ENCODE measurements at regions not wholly inside any gene's neighbourhood (a gene's known extent, or its start where the extent isn't known, plus 50 kb on each side); places are given as distances from the start of the nearest gene placed in this dataset.

DNA sequence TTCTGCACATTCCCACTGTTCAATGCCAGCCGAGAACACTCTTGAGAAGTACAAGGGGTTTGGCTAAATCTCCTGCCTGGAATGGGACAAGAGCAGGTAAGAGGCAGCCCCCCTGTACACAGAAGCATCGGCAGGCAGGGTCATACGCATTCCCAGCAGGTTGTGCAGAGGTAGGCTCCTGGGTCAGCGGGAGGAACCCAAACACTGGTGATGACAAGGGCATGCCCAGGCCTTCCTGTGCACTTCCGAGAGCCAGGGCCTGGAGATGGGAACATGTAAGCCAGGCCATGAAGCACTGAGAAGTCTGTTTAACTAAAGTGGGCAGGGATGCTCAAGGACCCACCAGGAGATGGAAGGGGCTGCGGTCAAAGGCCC lies 130.3 kb upstream of the CHST15 start:
- no peaks in the 10 kb centered on the region for H3K9me3 ChIP-seq (ENCODE audit: control insufficient read depth, low read length)
- H3K4me3 ChIP-seq (ENCODE audit: low read length): no peak overlapping the region
- peaks cover 2% of the 10 kb centered on the region for H3K4me1 ChIP-seq (ENCODE audit: control insufficient read depth, insufficient read depth, low read length)
- WGBS: 89% methylated on average over 6 of the region's 6 CpGs
- H3K27me3 ChIP-seq (ENCODE audit: control insufficient read depth, insufficient read depth): no peaks in the 10 kb centered on the region
- intact Hi-C loops (cut with DNase I): no loop called here
- no peak for ATAC-seq
- H3K27ac ChIP-seq (ENCODE audit: low read length): no peak overlapping the region
- no peak for DNase-seq

DNA sequence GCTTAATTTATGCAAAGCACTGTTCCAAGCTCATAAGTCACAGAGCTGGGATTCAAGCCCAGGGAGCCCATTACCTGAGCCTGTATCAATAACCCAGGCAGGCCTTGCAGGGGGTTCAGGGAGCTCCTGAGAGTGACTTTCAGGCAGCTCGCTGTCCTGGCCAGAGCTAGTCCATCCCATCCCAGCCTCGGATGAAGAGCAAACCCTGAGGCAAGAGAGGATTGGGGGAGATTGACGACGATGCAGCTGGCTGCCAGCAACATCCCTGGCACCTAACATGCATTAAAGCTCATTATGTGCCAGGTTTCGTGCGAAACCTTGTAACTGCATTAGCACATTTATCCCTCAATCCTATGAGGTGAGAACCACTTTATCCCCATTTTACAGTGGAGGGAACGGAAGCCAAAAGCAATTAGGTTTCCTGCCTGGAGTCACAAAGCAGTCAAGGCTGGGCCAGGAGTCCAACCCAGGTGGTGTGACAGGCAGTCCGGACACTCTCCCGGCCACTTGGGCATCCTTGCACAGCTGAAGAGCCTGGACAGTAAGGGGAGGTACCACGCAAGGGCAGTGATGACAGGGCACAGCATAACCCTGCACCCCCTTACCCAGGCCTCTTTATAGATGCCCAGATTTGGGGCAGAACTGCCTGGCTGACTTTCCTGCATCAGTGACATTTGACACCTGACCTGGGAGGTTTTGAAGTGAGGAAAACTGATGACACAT lies 129.8 kb upstream of the CHST15 start:
- intact Hi-C loops (cut with DNase I): no loop called here
- H3K27me3 ChIP-seq (ENCODE audit: control insufficient read depth, insufficient read depth): no peaks in the 10 kb centered on the region
- no peak overlapping the region for H3K4me3 ChIP-seq (ENCODE audit: low read length)
- ATAC-seq (no peak), DNase-seq (no peak)
- 81% methylated on average over 10 of the region's 10 CpGs for WGBS
- H3K9me3 ChIP-seq (ENCODE audit: control insufficient read depth, low read length): no peaks in the 10 kb centered on the region
- H3K27ac ChIP-seq (ENCODE audit: low read length): no peak overlapping the region
- H3K4me1 ChIP-seq (ENCODE audit: control insufficient read depth, insufficient read depth, low read length): peaks cover 2% of the 10 kb centered on the region

DNA sequence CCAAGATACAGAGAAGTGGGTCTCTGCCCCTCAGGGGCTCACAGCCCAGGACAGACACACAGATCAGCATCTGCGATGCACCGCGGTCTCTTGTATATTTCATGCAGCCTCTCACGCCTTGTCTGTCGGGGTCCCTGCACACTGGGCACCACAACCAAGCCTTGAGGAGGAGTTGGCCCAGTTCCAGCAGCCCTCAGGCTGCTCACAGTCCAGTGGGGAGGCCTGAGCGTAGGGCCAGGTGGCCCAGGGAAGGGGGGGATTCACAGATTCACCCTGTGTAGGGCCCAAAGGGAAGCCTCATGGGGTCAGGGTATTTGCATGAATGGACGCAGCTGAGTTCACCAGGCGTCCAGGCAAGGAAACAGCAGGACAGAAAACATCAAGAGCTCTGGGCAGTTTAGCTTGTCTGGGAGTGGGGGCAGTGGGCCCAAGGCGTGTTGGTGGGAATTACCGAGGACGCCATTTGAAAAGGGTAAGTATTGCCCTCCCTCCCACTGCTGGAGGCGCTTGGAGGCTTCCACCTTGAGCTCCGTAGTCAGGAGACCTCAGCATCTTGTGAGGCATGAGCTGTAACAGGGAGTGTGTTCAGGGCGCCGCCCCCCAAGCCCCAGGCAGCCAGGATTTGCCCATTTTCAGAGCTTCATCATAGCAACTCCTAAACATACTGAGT lies 129.1 kb upstream of the CHST15 start:
- no peaks in the 10 kb centered on the region for H3K27me3 ChIP-seq (ENCODE audit: control insufficient read depth, insufficient read depth)
- no peak overlapping the region for H3K27ac ChIP-seq (ENCODE audit: low read length)
- peaks cover 2% of the 10 kb centered on the region for H3K4me1 ChIP-seq (ENCODE audit: control insufficient read depth, insufficient read depth, low read length)
- intact Hi-C loops (cut with DNase I): no loop called here
- peak in 1 of 2 donors; percentile 9 for ATAC-seq
- no peak for DNase-seq
- H3K9me3 ChIP-seq (ENCODE audit: control insufficient read depth, low read length): no peaks in the 10 kb centered on the region
- no peak overlapping the region for H3K4me3 ChIP-seq (ENCODE audit: low read length)
- WGBS: 71% methylated on average over 15 of the region's 15 CpGs

GRCh38 chr10:124221356-124222317 lies 128.2 kb upstream of the CHST15 start:
- no peaks in the 10 kb centered on the region for H3K27me3 ChIP-seq (ENCODE audit: control insufficient read depth, insufficient read depth)
- H3K4me3 ChIP-seq (ENCODE audit: low read length): no peak overlapping the region
- no peak overlapping the region for H3K27ac ChIP-seq (ENCODE audit: low read length)
- no peak for DNase-seq
- H3K4me1 ChIP-seq (ENCODE audit: control insufficient read depth, insufficient read depth, low read length): peaks cover 2% of the 10 kb centered on the region
- intact Hi-C loops (cut with DNase I): no loop called here
- peak; percentile 72 to 83 for ATAC-seq
- 29% methylated on average over 22 of the region's 22 CpGs for WGBS
- no peaks in the 10 kb centered on the region for H3K9me3 ChIP-seq (ENCODE audit: control insufficient read depth, low read length)

DNA sequence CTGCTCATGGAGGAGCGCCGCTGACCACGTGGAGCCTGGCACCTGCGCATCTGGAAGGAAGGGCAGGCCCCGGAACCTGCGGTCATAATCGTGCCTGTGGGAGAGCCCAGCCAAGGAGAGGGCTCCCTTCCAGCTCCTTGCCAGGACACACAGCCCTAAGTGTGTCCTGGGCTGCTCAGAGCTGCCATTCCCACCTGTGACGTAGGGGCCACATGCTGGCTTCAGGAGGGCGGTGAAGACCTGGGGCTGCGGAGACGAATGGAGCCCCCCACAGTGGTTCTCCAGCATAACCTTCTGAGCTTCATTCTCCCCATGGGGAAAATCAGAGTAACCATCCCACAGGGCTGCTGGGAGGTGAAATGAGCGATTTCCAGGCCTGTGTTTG lies 127.6 kb upstream of the CHST15 start:
- Histone ChIP-seq H3K4me1 (ENCODE audit: control insufficient read depth, insufficient read depth, low read length) (peaks cover 2% of the 10 kb centered on the region), H3K9me3 (ENCODE audit: control insufficient read depth, low read length) (no peaks in the 10 kb centered on the region), H3K27me3 (ENCODE audit: control insufficient read depth, insufficient read depth) (no peaks in the 10 kb centered on the region), H3K27ac (ENCODE audit: low read length) (no peak overlapping the region), H3K4me3 (ENCODE audit: low read length) (no peak overlapping the region)
- WGBS: 67% methylated on average over 12 of the region's 12 CpGs
- DNase-seq: no peak
- intact Hi-C loops (cut with DNase I): no loop called here
- peak; percentile 38 to 66 for ATAC-seq

DNA sequence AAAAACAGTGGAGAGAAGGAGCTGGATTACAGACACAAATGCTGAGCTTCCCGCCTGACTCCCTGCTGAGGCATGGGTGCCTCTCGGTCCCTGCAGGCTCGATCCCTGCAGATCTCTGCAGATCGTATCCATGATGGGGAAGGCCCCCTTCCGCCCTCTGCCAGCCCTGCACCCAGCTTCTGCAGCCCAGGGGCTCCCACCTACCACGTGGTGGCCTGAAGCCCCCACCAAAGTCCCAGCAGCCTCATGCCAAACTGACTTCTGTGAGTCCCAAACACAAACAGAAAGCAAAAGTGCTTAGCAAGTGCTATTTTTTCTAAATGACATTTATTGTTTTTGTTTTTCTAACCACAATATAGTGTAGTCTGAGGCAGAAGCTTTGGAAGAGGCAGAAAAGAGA lies 127.1 kb upstream of the CHST15 start:
- Histone ChIP-seq H3K4me1 (ENCODE audit: control insufficient read depth, insufficient read depth, low read length) (peaks cover 2% of the 10 kb centered on the region), H3K9me3 (ENCODE audit: control insufficient read depth, low read length) (no peaks in the 10 kb centered on the region), H3K27ac (ENCODE audit: low read length) (no peak overlapping the region), H3K27me3 (ENCODE audit: control insufficient read depth, insufficient read depth) (no peaks in the 10 kb centered on the region), H3K4me3 (ENCODE audit: low read length) (no peak overlapping the region)
- intact Hi-C loops (cut with DNase I): no loop called here
- whole genome bisulfite sequencing: 53% methylated on average over 6 of the region's 6 CpGs
- ATAC-seq (no peak), DNase-seq (no peak)

DNA sequence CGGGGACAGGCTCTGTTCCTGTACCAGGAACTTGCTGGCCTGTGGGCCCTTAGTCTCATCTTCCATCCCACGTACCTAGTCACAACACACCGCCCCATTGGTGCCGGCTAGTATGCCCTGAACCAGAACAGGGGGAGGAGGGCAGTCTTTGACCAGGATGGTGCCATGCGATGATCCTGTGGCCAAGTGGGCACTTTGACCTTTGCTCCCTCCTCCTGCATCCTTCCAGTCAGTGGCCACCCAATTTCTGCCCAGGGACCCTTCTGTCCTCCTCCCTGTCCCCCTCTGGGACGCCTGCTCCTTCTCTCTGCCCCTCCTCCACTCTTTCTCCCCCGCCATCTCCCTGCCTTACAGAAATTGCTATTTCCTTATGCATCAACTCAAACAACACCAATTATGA lies 126.3 kb upstream of the CHST15 start:
- no peak for ATAC-seq
- intact Hi-C loops (cut with DNase I): no loop called here

DNA sequence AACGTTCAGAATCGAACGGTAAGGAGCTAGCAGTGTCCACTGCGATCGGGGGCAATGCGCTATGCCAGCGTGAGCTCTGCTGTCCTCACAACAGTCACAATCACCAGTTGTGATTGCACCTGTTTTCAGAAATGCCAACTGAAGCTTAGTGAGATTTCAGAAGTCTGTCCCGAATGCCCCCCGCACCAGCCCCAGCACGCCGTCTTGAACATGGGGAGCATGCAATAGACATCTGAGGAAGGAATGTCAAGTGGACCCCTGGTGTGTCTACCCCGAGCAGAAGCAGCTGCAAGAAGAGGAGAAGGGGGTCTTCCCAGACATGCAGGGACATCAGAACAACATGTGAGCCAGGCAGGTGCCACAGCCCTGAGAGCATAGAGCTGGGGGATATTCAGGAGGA lies 125.7 kb upstream of the CHST15 start:
- intact Hi-C loops (cut with DNase I): no loop called here
- no peak for ATAC-seq
- no peak overlapping the region for H3K27ac ChIP-seq (ENCODE audit: low read length)
- DNase-seq: no peak
- H3K9me3 ChIP-seq (ENCODE audit: control insufficient read depth, low read length): no peaks in the 10 kb centered on the region
- H3K27me3 ChIP-seq (ENCODE audit: control insufficient read depth, insufficient read depth): no peaks in the 10 kb centered on the region
- no peak overlapping the region for H3K4me3 ChIP-seq (ENCODE audit: low read length)
- WGBS: 87% methylated on average over 12 of the region's 12 CpGs
- H3K4me1 ChIP-seq (ENCODE audit: control insufficient read depth, insufficient read depth, low read length): peaks cover 2% of the 10 kb centered on the region

More for the DNA sequence above, 126.3 kb upstream of the CHST15 start:
- Histone ChIP-seq H3K9me3 (ENCODE audit: control insufficient read depth, low read length) (no peaks in the 10 kb centered on the region), H3K27me3 (ENCODE audit: control insufficient read depth, insufficient read depth) (no peaks in the 10 kb centered on the region), H3K4me3 (ENCODE audit: low read length) (no peak overlapping the region), H3K27ac (ENCODE audit: low read length) (no peak overlapping the region), H3K4me1 (ENCODE audit: control insufficient read depth, insufficient read depth, low read length) (peaks cover 2% of the 10 kb centered on the region)
- 81% methylated on average over 7 of the region's 7 CpGs for WGBS
- DNase-seq: no peak

DNA sequence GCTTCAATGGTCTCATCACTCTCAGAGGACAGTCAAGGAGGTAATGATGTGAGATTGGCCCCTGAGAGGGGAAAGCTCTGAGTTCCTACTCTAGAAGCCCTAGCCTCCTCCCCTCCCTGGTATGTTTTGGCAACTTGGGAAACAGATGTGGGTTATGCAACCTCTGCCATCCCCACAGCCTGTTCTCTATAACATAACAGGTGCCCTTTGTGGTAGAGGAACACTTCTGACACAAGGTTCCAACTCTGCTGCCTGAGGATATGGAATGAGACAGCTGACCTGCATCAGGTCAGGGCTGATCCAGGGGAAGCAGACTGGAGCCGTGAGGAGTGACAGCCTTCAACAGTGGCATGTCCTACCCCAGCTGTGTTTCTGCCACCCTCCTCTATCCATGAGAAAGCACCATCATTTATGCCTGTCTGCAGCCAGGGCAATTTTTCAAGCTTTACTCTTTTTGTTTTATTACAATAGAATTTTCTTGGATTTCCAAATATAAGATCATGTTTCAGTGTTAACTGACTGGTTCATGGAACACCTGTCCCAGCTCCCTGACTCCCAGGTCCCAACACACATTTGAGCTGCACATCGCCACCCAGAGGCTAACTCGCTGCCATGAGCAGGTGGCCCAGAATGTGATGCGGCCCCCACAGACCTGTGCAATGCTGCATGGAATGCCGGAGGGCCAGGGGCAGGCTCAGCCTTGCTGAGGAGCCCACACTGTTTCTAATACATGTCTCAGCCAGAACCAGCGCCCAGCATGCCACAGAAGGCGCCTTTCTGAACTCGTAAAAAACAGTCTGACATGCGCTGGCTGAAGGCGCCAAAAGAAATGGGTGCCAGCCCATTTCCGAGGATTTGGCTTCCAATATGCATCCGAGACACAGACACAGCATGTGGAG lies 124.8 kb upstream of the CHST15 start:
- H3K4me1 ChIP-seq (ENCODE audit: control insufficient read depth, insufficient read depth, low read length): peaks cover 2% of the 10 kb centered on the region
- intact Hi-C loops (cut with DNase I): no loop called here
- 89% methylated on average over 12 of the region's 12 CpGs for WGBS
- DNase-seq (no peak), ATAC-seq (no peak)
- no peaks in the 10 kb centered on the region for H3K27me3 ChIP-seq (ENCODE audit: control insufficient read depth, insufficient read depth)
- no peaks in the 10 kb centered on the region for H3K9me3 ChIP-seq (ENCODE audit: control insufficient read depth, low read length)
- no peak overlapping the region for H3K27ac ChIP-seq (ENCODE audit: low read length)
- no peak overlapping the region for H3K4me3 ChIP-seq (ENCODE audit: low read length)

GRCh38 chr10:124217031-124217430 lies 123.6 kb upstream of the CHST15 start:
- no peak overlapping the region for H3K27ac ChIP-seq (ENCODE audit: low read length)
- DNase-seq (no peak), ATAC-seq (no peak)
- intact Hi-C loops (cut with DNase I): no loop called here
- H3K27me3 ChIP-seq (ENCODE audit: control insufficient read depth, insufficient read depth): no peaks in the 10 kb centered on the region
- peaks cover 2% of the 10 kb centered on the region for H3K4me1 ChIP-seq (ENCODE audit: control insufficient read depth, insufficient read depth, low read length)
- no peaks in the 10 kb centered on the region for H3K9me3 ChIP-seq (ENCODE audit: control insufficient read depth, low read length)
- no peak overlapping the region for H3K4me3 ChIP-seq (ENCODE audit: low read length)
- WGBS: 59% methylated on average over 9 of the region's 9 CpGs
